ENCODE measurements at regions not wholly inside any gene's neighbourhood (a gene's known extent, or its start where the extent isn't known, plus 50 kb on each side); places are given as distances from the start of the nearest gene placed in this dataset.

DNA sequence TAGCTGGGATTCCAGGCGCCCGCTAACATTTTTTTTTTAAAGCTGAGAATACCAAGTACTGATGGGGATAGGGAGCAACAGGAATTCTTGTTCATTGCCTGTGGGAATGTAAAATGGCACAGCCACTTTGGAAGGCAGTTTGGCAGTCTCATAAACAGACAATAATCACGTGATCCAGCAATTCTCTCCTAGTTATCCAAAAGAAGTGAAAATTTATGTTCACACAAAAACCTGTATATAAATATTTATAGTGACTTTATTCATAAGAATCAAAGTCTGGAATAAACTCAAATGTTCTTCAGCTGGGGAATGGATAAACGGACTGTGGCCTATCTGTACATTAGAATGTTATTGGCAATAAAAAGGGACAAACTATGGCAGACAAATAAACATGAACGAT lies 72.5 kb upstream of the NEO1 start:
- TF ChIP-seq, protein P1, sequence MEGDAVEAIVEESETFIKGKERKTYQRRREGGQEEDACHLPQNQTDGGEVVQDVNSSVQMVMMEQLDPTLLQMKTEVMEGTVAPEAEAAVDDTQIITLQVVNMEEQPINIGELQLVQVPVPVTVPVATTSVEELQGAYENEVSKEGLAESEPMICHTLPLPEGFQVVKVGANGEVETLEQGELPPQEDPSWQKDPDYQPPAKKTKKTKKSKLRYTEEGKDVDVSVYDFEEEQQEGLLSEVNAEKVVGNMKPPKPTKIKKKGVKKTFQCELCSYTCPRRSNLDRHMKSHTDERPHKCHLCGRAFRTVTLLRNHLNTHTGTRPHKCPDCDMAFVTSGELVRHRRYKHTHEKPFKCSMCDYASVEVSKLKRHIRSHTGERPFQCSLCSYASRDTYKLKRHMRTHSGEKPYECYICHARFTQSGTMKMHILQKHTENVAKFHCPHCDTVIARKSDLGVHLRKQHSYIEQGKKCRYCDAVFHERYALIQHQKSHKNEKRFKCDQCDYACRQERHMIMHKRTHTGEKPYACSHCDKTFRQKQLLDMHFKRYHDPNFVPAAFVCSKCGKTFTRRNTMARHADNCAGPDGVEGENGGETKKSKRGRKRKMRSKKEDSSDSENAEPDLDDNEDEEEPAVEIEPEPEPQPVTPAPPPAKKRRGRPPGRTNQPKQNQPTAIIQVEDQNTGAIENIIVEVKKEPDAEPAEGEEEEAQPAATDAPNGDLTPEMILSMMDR (IDR thresholded peaks at IDR 0.05; ENCODE audit: insufficient read depth, low read length, missing control alignments) = no peak
- DNase-seq (ENCODE audit: low read depth, low spot score) = no peak
- ChIA-PET POLR2A (no interaction called here), CTCF (no interaction called here)
- no peak overlapping the region for H3K4me3 ChIP-seq (ENCODE audit: low read depth, low read length)

GRCh38 chr15:72979308-72979707 lies 73.0 kb upstream of the NEO1 start:
- CTCF ChIA-PET = no interaction called here
- H3K4me3 ChIP-seq (ENCODE audit: low read depth, low read length) = no peak overlapping the region
- DNase-seq (ENCODE audit: low read depth, low spot score) = no peak
- TF ChIP-seq, protein P1 (IDR thresholded peaks at IDR 0.05; ENCODE audit: insufficient read depth, low read length, missing control alignments) = no peak
- POLR2A ChIA-PET = interaction anchor here (0.7 kb wide), 1 partner anchor 802 kb away, joined by 4 read pairs; no protein-coding TSS in a partner anchor

DNA sequence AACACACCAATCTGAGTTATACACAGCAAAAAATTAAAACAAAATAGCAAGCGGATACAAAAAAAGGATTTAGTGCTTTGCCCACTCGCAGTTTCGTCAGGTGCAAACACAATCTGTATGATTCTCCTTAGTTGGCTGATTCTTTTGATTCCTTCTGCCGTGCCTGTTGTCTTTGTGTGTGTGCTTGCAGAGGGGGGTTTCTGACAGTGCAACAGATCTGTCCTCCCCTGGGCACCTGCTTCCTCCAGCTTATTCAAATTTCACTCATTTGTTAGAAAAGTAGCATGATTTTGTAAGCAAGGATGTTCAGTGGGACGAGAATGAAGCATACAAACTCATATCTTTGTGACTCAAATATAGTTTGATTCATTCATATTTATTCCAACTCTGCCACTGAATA lies 74.0 kb upstream of the NEO1 start:
- ChIA-PET POLR2A (no interaction called here), CTCF (no interaction called here)
- no peak overlapping the region for H3K4me3 ChIP-seq (ENCODE audit: low read depth, low read length)
- TF ChIP-seq, protein P1 (IDR thresholded peaks at IDR 0.05; ENCODE audit: insufficient read depth, low read length, missing control alignments) = no peak
- no peak for DNase-seq (ENCODE audit: low read depth, low spot score)

- no peak overlapping the region for H3K4me3 ChIP-seq (ENCODE audit: low read depth, low read length)
- TF ChIP-seq, protein P1 (IDR thresholded peaks at IDR 0.05; ENCODE audit: insufficient read depth, low read length, missing control alignments) = no peak
- CTCF ChIA-PET = interaction anchor here (0.8 kb wide), 1 partner anchor 17 kb away, joined by 3 read pairs; no protein-coding TSS in a partner anchor
- POLR2A ChIA-PET = no interaction called here
- DNase-seq (ENCODE audit: low read depth, low spot score) = no peak
Observed at GRCh38 chr15:72972362-72972761, 79.9 kb upstream of the NEO1 start.

DNA sequence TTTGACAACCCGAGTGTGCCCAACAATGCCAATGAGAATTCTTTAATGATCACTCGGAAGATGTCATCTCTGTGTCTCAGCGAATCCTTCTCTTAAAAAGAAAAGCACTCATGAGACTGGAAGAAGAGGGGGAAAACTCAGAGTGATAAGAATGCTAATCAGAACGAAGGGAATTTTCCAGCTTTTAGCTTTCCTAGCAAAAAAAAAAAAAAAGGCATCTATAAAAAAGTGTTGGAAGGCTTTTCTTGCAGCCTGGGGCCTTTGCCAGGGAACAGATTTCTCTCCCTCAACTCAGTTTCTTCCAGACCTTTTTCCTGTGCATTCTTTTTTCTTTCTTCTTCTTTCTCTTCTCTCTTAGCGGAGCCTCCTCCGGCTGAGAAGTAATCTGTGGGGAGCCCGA lies 80.5 kb upstream of the NEO1 start:
- TF ChIP-seq, protein P1 (IDR thresholded peaks at IDR 0.05; ENCODE audit: insufficient read depth, low read length, missing control alignments) = no peak
- DNase-seq (ENCODE audit: low read depth, low spot score) = no peak
- no peak overlapping the region for H3K4me3 ChIP-seq (ENCODE audit: low read depth, low read length)
- POLR2A ChIA-PET = no interaction called here
- CTCF ChIA-PET = no interaction called here

DNA sequence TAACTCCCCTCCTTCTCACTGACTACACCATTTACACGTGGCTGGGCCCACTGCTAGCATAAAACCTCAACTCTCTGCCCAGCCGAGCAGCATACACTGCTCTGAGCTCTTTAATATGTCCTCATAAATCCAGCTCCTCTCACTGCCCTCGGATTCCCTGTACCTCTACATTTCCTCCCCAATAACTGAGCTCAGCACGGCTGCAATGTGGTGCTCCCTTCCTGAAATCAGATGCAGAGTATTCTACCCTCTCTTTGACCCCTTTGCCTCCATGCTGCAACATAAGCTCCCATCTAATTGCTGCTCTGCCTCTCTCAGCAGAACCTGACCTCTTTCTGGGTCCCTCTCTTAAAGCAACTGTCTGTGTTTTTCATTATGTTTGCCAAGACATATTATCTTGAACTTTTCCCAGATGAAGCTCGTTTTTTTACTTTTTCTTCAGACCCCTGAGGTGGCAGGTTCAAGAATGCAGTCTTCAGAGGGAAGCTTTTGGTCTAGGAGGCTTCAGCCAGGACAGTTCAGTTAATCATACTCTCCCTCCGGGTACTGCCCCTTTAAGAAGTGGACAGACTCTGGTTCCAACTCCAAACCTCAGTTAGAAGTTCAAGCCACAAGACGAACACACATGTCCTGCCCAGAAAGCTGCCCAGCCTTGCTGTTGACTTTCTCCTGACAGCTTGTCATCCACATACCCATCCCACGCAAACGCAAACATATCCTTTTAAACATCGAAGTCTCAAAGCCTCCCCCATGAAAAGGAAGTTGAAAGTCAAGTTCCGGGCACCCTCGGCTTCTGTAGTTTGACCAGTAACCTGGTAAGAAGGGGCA lies 81.1 kb upstream of the NEO1 start:
- POLR2A ChIA-PET = no interaction called here
- TF ChIP-seq, protein P1 (IDR thresholded peaks at IDR 0.05; ENCODE audit: insufficient read depth, low read length, missing control alignments) = no peak
- H3K4me3 ChIP-seq (ENCODE audit: low read depth, low read length) = no peak overlapping the region
- CTCF ChIA-PET = no interaction called here
- no peak for DNase-seq (ENCODE audit: low read depth, low spot score)

All from AG04449 (cell line).